ENCODE measurements at regions not wholly inside any gene's neighbourhood (a gene's known extent, or its start where the extent isn't known, plus 50 kb on each side); places are given as distances from the start of the nearest gene placed in this dataset.

- DNase-seq: no peak
These were observed 1825.1 kb upstream of the IGFBP7 start for GRCh38 chr4:58935332-58935731.

- DNase-seq: no peak
These were observed 1826.3 kb upstream of the IGFBP7 start for GRCh38 chr4:58936436-58936835.

- no peak for DNase-seq
These were observed 1830.0 kb upstream of the IGFBP7 start for GRCh38 chr4:58940167-58940566.

GRCh38 chr4:58941286-58941685, 1831.1 kb upstream of the IGFBP7 start:
- DNase-seq: no peak

GRCh38 chr4:58953575-58953974, 1843.4 kb upstream of the IGFBP7 start:
- no peak for DNase-seq

GRCh38 chr4:58957711-58958110, 1847.5 kb upstream of the IGFBP7 start:
- no peak for DNase-seq

GRCh38 chr4:58961283-58961682, 1851.1 kb upstream of the IGFBP7 start:
- no peak for DNase-seq

GRCh38 chr4:58961925-58962324, 1851.7 kb upstream of the IGFBP7 start:
- DNase-seq: no peak

- DNase-seq: no peak
These were observed 1852.2 kb upstream of the IGFBP7 start for GRCh38 chr4:58962424-58962823.

- no peak for DNase-seq
These were observed 1871.6 kb upstream of the IGFBP7 start for GRCh38 chr4:58981828-58982227.

GRCh38 chr4:58983887-58984286, 1873.7 kb upstream of the IGFBP7 start:
- DNase-seq: no peak

GRCh38 chr4:59002148-59002547, 1892.0 kb upstream of the IGFBP7 start:
- no peak for DNase-seq

GRCh38 chr4:59024257-59024656, 1914.1 kb upstream of the IGFBP7 start:
- no peak for DNase-seq

GRCh38 chr4:59037812-59038211, 1927.6 kb upstream of the IGFBP7 start:
- DNase-seq: no peak

GRCh38 chr4:59039046-59039445, 1928.9 kb upstream of the IGFBP7 start:
- DNase-seq: no peak

GRCh38 chr4:59044286-59044900, 1934.2 kb upstream of the IGFBP7 start:
- DNase-seq: no peak

- DNase-seq: no peak
These were observed 1943.9 kb upstream of the IGFBP7 start for GRCh38 chr4:59054086-59054485.

GRCh38 chr4:59057804-59058203, 1947.6 kb upstream of the IGFBP7 start:
- no peak for DNase-seq

GRCh38 chr4:59058543-59058942, 1948.4 kb upstream of the IGFBP7 start:
- no peak for DNase-seq

- DNase-seq: no peak
These were observed 1950.0 kb upstream of the IGFBP7 start for GRCh38 chr4:59060002-59060846.

- DNase-seq: no peak
These were observed 1950.7 kb upstream of the IGFBP7 start for GRCh38 chr4:59060895-59061294.

- no peak for DNase-seq
These were observed 1953.0 kb upstream of the IGFBP7 start for GRCh38 chr4:59063015-59063720.

GRCh38 chr4:59068722-59069418, 1958.7 kb upstream of the IGFBP7 start:
- DNase-seq: no peak

Measured in DMS153 (cell line).